AG10803 (cell line): ENCODE measurements at regions not wholly inside any gene's neighbourhood (a gene's known extent, or its start where the extent isn't known, plus 50 kb on each side); places are given as distances from the start of the nearest gene placed in this dataset.
A peak's percentile ranks its signal among the peaks of the same experiment; 100 is the strongest.

Experiments
- DNase-seq: peaks from one replicate; pipeline ENCODE4 v3.0.0; 2010; ENCODE audit warnings: low read depth
- H3K4me3 ChIP-seq: 2 replicates; pipeline ENCODE4 v1.5.1; 2011; ENCODE audit warnings: mild to moderate bottlenecking, low read length, control low read depth
- CTCF ChIP-seq: conservative IDR thresholded peaks from 2 replicates; pipeline ENCODE4 v1.5.1; 2011; ENCODE audit warnings: mild to moderate bottlenecking, low read length, control low read depth, inconsistent platforms

GRCh38 chr2:8168022-8168717, 513.7 kb upstream of the ID2 start:
- DNase-seq = no peak
- H3K4me3 ChIP-seq = no peak overlapping the region
- TF ChIP-seq CTCF = no peak

GRCh38 chr2:8168876-8169424, 512.9 kb upstream of the ID2 start:
- TF ChIP-seq CTCF = no peak
- H3K4me3 ChIP-seq = no peak overlapping the region
- DNase-seq = no peak

- peak; percentile 92 for DNase-seq
- H3K4me3 ChIP-seq = no peak overlapping the region
- no peak for TF ChIP-seq CTCF
Measured at GRCh38 chr2:8169443-8169842, 512.4 kb upstream of the ID2 start.

- no peak overlapping the region for H3K4me3 ChIP-seq
- no peak for TF ChIP-seq CTCF
- no peak for DNase-seq
Measured at GRCh38 chr2:8170552-8171327, 511.1 kb upstream of the ID2 start.

GRCh38 chr2:8171608-8172007, 510.2 kb upstream of the ID2 start:
- no peak for TF ChIP-seq CTCF
- H3K4me3 ChIP-seq = no peak overlapping the region
- DNase-seq = no peak

GRCh38 chr2:8172661-8173060, 509.2 kb upstream of the ID2 start:
- no peak overlapping the region for H3K4me3 ChIP-seq
- DNase-seq = no peak
- no peak for TF ChIP-seq CTCF
